Activated CD8-positive, alpha-beta memory T cell treated with anti-CD3 and anti-CD28 coated beads, Interleukin-2, amount 50 U/mL, for 1 hour (primary cell): ENCODE measurements at regions not wholly inside any gene's neighbourhood (a gene's known extent, or its start where the extent isn't known, plus 50 kb on each side); places are given as distances from the start of the nearest gene placed in this dataset.
"Not testable (repeated sequence)": the region's sequence is repeated elsewhere in the genome, so short reads cannot be mapped to it uniquely, and the experiment has no call there.

ENCODE experiments used
- DNase-seq: peaks from one replicate; pipeline ENCODE4 v3.0.0-alpha.2; 2020; ENCODE audit errors: extremely low read depth

DNA sequence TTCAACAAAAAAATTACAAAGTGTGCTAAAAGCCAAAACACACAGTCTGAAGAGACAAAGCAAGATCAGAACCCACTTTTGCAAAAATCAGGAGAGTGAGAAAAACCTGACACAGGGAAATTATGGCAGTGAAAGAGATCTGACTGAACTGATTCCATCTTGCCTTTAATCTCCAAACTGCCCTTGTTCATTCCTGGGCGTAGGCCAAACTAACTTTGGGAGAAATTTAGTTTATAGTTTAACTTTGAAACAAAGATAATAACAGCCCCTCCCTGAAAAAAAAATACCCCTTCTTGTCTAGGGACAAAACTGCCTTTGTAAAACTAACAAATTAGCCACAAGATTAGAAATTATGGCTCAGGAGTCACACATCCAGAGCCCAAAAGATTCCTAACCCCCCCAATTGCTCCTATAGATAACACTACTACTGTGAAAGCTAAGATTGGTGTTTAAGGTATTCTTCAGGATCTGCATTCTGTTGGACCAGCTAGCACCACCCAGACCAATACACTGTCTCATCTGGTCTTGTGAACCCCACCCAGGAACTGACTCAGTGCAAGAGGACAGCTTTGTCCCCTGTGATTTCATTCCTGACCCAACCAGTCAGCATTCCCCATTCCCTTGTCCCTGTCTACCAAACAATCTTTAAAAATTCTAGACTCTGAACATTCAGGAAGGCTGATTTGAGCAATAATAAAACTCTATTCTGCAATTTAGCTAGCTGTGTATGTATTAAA is 226.1 kb upstream of the SH3BP4 start:
- DNase-seq: no peak

DNA sequence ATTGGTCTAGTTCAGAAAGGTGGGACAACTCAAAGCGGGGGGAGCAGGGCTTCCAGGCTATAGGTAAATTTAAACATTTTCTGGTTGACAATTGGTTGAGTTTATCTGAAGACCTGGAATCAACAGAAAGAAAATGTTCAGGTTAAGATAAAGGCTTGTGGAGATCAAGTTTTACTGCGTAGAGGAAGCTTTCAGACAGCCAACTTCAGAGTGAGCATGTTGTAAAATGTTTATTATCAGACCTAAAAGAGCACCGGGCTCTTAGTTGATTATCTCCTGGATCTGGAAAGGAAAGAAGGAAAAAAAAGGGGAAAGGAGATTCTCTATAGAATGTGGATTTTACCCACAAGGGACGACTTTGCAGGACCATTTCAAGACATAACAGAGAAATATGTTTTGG is 227.0 kb upstream of the SH3BP4 start:
- no peak for DNase-seq

DNA sequence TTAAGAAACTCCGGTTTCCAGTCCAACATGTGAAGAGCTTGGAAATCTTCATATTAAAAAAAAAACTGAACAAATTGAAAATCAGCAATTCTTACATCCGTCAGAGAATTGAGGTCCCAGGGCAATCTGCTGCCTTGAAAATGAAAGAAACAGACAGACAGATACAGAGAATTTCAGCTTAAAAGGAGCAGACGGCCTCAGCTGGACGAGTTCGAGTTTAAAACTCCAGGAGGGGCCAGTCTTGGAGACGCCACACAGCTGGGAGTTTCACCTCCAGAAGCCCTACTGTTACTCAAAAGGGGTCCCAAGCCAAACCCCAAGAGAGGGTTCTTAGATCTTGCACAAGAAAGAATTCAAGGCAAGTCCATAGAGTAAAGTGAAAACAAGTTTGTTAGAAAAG is 226.5 kb upstream of the ARL4C start:
- DNase-seq: no peak

DNA sequence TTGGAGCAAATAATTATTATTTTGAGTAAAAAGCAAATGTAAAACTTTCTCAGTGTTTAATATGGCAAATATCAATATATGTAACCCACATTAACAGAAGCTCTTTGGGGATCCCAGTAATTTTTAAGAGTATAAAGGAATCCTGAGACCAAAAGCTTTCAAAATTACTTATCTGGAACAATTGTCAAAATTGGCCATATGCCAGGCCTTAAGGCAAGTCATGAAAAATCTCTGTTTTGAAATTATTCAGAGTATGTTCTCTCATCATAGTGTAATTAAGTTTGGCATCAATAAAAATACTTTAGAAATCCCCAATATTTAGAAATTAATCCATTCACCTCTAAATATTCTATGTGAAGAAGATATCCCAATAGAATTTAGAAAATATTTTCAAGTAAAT is 225.3 kb upstream of the ARL4C start:
- DNase-seq: no peak

DNA sequence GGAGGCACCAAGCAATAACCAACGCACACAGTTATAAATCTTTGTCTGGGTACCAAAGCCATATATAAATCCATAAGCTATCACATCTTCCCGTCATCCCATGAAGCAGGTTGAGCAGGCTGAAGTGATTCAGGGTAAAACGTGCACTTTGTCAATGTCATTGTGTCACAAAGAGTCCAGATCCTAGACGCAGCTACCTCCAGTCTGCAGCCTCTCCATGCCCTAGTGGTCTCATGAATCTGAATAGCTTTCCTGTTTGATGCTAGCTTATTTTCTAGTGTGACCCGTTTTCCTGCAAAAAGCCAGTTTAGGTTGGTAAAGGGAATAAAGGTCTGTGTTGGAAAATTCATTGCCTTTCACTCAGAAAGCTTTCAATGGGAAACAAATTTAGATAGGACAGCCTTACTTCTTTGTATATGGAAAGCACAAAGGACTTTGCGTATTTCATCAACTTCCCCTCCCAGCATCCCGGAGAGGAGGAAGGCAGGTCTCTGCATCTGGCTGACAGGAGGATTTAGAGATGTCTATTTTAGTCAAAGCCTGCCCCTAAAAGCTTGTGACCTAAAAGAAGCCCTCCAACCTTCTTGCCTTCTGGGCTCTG is 222.3 kb upstream of the ARL4C start:
- no peak for DNase-seq

DNA sequence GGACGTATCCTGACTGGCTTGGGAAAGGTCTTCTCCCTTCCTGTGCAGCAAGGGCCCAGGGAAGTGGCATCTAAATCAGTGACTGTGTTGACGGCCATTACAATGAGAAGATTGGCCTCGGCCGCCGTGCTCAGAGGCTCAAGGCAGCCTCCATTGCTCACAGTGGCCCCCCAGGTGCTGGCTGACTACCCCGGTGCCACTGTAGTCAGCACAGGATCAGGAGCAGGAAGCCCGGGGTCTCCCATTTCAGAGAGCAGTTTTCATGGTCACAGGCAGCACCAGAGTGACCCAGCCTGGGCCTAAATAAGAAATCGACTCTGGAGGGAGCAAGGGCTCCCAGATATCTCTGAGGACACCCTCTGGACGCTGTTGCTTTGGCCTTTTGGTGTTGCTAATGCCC is 219.4 kb upstream of the ARL4C start:
- no peak for DNase-seq

DNA sequence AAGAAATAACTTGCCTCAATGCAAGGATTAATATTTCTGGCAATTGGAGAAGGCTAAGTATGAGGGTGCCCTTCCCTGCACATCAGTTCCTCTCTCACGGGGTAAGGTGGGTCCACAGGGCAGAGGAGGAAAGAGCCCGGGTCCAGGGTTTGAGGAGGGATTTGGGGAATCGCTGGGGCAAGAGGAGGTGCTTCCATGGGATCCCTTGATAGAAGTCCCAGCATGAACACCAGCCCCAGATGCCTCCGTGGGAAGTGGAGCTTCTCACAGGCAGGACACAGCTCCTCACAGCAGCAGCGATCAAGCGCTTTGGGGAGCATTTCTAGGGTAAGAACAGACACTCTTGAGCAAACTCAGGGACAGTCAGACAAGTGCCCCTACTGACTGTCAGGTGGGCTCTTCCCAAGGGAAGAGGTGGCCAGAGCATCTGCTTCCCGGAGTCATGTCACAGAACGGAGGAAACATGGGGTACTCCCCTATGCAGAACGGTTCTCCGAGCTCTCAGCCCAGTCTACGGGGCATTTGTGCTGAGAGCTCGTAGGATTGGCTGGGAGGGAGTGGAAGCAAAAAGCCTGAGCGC is 218.9 kb upstream of the ARL4C start:
- DNase-seq: no peak

DNA sequence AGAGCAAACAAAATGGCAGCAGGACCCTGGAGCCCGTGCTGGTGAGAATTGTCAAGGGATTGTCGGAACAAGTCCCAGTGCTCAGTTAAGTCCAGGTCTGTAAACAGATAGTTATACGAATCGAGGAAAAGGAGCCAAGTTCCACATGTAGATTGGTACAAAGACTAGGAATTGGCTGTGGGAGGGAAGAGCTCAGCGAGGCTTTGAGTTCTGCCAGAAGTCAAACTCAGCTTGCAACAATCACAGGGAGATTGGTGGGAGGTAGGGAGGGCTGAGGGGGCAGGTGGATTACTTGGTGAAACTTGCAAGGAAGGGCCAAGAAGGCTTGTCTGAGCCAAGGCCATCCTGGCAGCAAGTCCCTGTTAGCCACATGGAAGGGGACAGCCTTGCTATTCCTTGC is 217.8 kb upstream of the ARL4C start:
- no peak for DNase-seq

DNA sequence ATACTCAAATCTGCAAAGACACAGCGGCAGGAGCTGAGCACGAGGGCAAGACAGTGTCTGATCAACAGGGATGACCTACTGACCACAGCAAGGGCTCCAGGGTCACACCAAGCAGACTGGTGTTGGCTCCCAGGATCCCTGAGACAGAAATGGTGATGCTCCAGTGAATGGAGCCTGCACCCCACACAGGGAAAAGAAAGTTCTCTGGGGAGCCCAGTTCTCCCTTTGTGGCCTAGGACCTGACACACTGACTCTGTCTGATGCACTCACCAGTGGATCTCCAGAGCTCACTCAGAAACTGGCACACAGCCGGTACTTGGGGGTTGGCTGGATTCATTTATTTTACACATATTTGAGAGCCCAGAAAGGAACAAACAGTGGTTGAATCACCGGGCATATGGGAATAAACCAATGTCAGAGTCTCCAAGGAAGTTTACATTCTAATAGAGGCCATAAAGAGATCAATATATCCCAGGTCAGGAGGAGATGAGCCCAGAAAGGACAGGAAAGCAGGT is 215.6 kb upstream of the ARL4C start:
- no peak for DNase-seq

DNA sequence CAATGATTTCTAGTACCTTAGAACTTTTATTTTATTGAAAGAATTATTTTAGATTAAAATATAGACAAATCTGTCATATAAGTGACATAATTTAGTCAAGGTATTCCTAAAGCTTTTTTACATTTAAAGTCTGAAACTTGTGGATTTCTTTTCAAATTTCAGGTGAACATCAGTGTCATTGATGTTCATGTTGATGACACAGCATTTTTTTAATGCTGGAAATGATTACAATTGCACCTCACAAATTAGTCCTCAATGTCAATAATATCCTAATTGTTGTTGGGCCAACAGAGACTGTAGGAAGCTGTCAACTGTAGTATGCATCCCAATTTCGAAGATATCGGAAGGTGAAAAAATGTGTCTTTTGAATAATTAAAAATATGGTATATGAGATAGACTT is 214.4 kb upstream of the ARL4C start:
- no peak for DNase-seq

DNA sequence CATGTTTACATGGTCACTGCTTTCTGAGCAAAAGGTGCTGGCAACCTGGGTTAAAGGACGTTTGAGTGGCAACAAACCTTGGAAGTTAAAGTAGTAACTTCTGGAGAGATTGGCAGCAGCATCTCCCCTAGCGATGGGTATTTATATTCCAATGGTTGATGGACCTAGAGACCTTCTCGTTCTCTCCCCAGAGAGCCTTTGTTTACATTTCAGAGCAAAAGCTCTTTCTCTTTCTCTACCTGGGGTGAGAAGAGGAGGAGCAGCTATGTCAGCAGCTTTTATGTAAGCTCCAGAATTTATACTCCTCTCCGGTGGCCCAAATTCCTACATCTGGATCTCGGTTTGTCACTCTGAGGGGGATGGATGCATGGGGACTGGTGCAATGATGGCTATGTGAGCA is 213.7 kb upstream of the ARL4C start:
- DNase-seq: no peak

DNA sequence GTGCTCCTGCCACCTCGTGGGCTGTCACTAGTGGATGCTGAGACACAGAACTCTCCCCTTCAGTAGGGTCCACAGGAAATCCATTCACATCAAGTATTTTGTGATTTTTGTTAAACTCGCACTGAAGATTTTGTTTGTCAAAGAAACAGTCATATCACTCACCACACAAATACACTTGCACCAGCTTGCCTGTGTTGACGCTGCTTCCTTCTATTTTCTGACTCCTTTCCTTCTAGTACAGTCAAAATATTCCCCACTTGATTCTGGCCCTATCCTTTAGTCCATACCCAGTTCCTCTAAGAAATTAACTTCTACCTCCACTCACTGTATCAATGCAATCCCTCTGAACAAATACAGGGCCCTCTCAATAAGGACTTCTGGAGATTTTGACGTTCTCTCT is 213.2 kb upstream of the ARL4C start:
- no peak for DNase-seq

DNA sequence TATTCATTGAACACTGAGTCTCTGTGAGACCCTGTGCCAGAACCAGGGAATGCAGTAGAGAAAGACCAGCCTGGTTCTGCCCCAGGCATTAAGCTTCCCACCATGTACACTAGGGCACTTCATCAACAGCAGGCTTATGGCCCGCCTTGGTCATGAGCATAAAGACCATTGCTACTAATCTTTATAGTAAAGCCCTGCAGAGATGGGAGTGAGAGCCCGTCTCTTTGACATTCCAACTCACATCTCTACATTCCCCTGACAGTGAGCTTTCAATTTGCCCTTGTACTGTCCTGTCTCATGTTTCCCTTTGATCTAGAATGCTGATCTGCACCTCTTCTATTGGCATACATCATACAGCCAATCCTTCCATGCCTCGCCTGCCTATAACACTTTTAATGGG is 211.8 kb upstream of the ARL4C start:
- no peak for DNase-seq

DNA sequence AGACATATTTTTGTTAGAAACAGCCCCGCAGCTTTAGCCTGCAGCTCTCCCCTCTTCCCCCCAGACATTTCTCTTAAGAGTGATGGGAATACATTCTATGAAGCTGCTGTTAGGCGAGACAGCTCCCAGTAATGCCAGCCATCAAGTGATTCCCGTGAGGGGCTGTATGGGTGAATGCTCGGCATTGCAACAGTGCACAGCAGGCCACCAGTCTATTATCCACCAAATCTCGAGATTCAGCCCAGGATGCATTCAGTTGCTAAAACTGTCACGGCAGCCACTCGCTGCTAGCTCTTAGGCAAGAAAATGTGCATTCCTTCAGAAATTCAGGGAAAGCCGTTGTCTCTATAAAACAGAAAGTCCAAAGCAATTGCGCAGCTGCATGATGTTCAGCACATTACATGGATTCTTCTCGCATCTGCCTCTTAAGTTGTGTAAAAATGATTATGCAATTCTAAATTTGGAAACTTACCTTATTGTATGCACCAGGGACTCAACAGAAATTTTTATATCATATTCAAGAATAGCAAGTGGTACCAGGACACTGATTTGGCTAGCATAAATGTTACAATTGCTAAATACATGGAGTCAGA is 211.3 kb upstream of the ARL4C start:
- no peak for DNase-seq

DNA sequence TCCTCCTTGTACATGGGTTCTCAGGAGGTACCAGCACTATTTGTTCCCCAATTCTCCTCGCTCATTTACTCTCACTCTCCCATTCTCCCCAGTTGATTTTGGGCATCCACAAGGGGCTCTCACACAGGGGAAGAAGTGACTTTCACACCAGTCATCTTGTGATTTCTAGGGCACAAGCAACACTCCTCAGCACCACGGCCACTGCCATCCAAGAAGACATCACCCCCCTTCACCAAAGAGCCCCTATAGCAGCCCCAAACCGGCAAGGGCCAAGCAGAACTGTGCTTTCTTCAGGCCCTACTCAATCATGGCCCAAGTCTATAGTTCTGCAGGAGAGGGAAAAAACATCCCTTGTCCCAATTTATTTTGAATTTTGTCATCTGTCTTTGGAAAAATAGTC is 209.2 kb upstream of the ARL4C start:
- no peak for DNase-seq

DNA sequence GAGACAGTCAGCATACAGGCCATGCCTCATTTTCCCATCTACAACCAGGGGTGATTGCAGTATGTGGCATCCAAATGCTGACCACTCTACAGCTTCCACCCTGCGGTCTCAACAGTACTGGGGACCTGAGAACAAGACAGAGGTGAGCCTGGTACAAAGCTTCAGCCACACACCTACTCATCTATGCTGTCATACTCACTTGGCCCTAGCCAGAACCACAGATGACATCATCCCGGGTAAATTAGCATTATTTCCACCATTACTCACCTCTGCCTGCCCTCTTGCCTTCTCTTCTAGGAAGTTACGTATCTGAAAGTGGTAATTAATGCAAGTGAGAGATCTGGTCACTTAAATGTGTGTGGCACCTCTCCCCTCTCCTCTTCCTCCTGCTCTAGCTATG is 208.2 kb upstream of the ARL4C start:
- no peak for DNase-seq

DNA sequence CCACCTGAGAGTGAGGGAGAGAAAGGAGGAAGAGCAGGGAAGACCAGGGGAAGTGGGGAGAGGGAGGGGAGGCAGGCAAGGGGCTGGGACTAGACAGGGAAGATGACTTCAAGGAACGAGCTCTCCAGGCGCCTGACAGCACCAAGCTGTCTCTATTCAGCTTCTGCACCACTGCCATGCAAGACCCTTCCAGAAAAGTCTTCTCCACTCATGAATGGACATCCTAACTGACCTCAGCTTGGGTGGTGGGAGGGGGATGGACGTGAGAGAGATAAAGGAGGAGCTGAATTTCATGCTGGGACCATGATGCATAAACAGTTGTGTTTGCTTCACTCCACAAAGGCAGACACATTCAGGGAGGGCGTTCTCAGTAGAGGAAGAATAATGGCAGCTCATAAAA is 206.4 kb upstream of the ARL4C start:
- no peak for DNase-seq

DNA sequence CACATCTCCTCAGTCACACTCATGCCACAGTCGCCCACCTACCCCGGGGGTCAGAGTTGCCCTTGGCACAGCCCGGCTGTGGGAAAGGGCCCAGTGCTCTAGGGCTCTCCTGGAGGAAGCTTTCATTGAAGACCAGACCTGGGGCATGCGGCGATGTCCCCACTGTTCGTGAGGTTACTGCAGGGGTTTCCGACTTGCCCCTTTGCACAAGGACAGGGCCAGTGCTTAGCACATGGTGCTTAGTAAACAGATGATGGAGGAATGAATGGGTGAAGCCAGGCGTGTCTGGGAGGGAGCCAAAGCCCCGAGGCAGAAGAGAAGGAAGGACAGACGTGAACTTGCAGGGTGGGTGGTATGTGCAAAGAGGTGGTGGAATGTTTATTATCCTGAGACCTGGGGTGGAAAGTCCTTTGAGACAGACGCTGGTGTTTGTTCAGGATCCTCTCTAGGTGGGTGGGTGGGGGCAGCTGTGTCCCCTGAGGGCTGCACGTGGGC is 205.9 kb upstream of the ARL4C start:
- DNase-seq: no peak

DNA sequence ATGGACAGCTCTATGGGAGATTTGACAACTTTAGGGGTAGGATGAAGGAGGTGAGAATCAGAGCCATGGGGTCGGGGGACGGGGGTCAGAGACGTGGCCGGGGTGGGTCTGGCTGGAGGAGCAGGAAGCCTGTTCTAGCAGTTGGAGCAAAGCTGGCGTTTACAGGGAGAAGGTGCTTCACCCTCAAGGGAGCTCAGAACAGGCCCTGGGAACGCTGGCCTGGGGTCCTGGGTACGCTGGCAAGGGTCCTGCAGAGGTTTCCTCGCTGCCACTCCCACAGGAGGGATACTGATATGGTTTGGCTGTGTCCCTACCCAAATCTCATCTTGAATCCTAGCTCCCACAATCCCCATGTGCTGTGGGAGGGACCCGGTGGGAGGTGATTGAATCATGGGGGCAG is 205.0 kb upstream of the ARL4C start:
- DNase-seq: no peak

DNA sequence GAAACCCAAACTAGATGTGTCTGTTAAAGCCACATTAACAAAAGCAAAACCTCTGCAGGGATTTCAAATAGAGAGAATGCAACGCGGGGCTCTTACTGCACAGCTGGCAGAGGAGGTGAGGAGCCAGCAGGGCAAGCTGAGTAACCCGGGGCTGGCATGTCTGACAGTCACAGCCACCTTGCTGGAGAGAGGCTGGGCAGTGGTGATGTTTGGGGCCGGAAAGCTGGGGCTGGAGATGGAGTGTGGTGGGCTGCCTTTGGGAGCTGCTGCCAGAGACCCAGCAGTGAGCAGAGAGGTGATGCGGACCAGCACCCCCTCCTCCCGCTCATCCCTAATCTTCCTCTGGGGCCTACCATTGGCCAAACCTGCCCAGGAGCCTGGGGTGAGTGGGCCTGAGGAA is 204.5 kb upstream of the ARL4C start:
- DNase-seq: no peak

DNA sequence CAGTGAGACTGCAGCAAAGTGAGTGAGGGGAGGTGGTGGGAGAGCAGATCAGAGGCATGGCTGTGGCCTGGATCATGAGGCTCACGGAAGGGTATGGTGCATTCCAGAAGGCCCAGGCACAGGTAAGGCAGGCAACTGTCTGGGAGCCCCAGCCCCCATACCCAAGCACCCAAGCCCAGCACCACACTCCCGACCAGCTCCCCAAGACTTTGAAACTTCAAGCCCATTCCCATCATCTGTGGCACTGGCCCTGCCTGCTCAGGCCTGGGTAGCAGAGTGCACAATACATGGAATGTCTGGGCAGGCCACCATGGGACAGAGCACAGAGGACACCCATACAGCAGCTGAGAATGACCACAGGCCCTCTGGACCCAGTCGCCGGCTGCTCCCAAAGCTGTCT is 202.6 kb upstream of the ARL4C start:
- no peak for DNase-seq

DNA sequence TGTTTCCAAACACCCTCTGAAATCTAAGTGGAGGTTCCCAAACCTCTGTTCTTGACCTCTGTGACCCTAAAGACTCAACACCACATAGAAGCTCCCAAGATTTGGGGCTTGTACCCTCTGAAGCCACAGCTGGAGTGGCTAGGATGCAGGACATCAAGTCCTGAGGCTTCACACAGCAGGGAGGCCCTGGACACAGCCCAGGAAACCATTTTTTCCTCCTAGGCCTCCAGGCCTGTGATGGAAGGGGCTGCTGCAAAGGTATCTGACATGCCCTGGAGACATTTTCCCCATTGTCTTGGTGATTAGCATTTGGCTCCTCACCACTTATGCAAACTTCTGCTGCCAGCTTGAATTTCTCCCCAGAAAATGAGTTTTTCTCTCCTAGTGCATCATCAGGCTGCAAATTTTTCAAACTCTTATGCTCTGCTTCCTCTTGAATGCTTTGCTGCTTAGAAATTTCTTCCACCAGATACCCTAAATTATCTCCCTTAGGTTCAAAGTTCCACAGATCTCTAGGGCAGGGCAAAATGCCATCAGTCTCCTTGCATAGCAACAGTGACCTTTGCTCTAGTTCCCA is 200.5 kb upstream of the ARL4C start:
- not testable (repeated sequence) for DNase-seq
